Testis (tissue), 2 donors: ENCODE measurements at regions not wholly inside any gene's neighbourhood (a gene's known extent, or its start where the extent isn't known, plus 50 kb on each side); places are given as distances from the start of the nearest gene placed in this dataset.

Source experiments
- CTCF ChIP-seq, 3 experiments: fragments of 450-650 bp in 2 of 3; fragments of 200-600 bp in 1 of 3; sonication (generic) in 1 of 3; IDR thresholded peaks; one replicate each; pipeline ENCODE4 v1.5.1; 2016 to 2019; ENCODE audit warnings: antibody characterized with exemption in 3 of 3, mild to moderate bottlenecking in 2 of 3, moderate library complexity in 1 of 3
- POLR2A ChIP-seq: fragments of 450-650 bp; IDR thresholded peaks from one replicate; pipeline ENCODE4 v1.6.1; 2017; ENCODE audit warnings: antibody characterized with exemption, mild to moderate bottlenecking, moderate library complexity

- TF ChIP-seq CTCF (IDR thresholded peaks at IDR 0.05) (no peak), POLR2A (no peak)
These were observed 344.1 kb upstream of the GATB start for GRCh38 chr4:152104901-152105357.
